Lower lobe of right lung (tissue), 2 donors: ENCODE measurements at regions not wholly inside any gene's neighbourhood (a gene's known extent, or its start where the extent isn't known, plus 50 kb on each side); places are given as distances from the start of the nearest gene placed in this dataset.
A peak's percentile ranks its signal among the peaks of the same experiment; 100 is the strongest.

Source experiments
- ATAC-seq, 2 donors: fragments of 200-7000 bp; cut with Tn5 transposase; one replicate each; pipeline ENCODE4 v1.9.1; 2020 to 2022; ENCODE audit warnings: mild to moderate bottlenecking in 2 of 2, moderate library complexity in 2 of 2
- DNase-seq: peaks from one replicate; pipeline ENCODE4 v3.0.0-alpha.2; 2020
- H3K27ac ChIP-seq: fragments of 200-600 bp; one replicate; pipeline ENCODE4 v1.8.0; 2022
- H3K27me3 ChIP-seq: fragments of 200-600 bp; one replicate; pipeline ENCODE4 v1.8.0; 2022; ENCODE audit warnings: low read depth
- H3K36me3 ChIP-seq: fragments of 200-600 bp; one replicate; pipeline ENCODE4 v1.8.0; 2022; ENCODE audit warnings: mild to moderate bottlenecking
- H3K4me1 ChIP-seq: fragments of 200-600 bp; one replicate; pipeline ENCODE4 v1.8.0; 2022
- H3K4me3 ChIP-seq: fragments of 200-600 bp; one replicate; pipeline ENCODE4 v1.8.0; 2022; ENCODE audit warnings: mild to moderate bottlenecking
- H3K9me3 ChIP-seq: fragments of 200-600 bp; one replicate; pipeline ENCODE4 v1.8.0; 2022
- CTCF ChIP-seq: fragments of 200-600 bp; IDR thresholded peaks from one replicate; pipeline ENCODE4 v1.8.0; 2022; ENCODE audit warnings: antibody characterized with exemption, mild to moderate bottlenecking
- intact Hi-C: fragments of 100-400 bp; cut with DNase I; formaldehyde crosslinking; loops from one replicate; pipeline ENCODE4 v1.11.0; 2022
- donor health status: DM: no; HTN: yes; CAD: no; lungs with severe emphysema.

GRCh38 chr17:33484559-33484958 is 191.5 kb upstream of the ASIC2 start:
- DNase-seq (no peak), ATAC-seq (no peak)
- Histone ChIP-seq H3K36me3 (no peaks in the 10 kb centered on the region), H3K4me1 (no peaks in the 10 kb centered on the region), H3K9me3 (no peaks in the 10 kb centered on the region), H3K4me3 (no peak overlapping the region), H3K27ac (no peak overlapping the region), H3K27me3 (no peaks in the 10 kb centered on the region)
- intact Hi-C loops = no loop called here
- no peak for TF ChIP-seq CTCF

- no peaks in the 10 kb centered on the region for H3K9me3 ChIP-seq
- intact Hi-C loops = no loop called here
- no peaks in the 10 kb centered on the region for H3K4me1 ChIP-seq
- ATAC-seq = peak; percentile 31 to 69
- TF ChIP-seq CTCF = no peak
- no peak for DNase-seq
- H3K27me3 ChIP-seq = no peaks in the 10 kb centered on the region
- H3K4me3 ChIP-seq = no peak overlapping the region
- no peaks in the 10 kb centered on the region for H3K36me3 ChIP-seq
- H3K27ac ChIP-seq = no peak overlapping the region
Observed at GRCh38 chr17:33486135-33486885, 193.2 kb upstream of the ASIC2 start.

- Histone ChIP-seq H3K4me1 (no peaks in the 10 kb centered on the region), H3K27ac (no peak overlapping the region), H3K36me3 (no peaks in the 10 kb centered on the region), H3K27me3 (no peaks in the 10 kb centered on the region), H3K4me3 (no peak overlapping the region), H3K9me3 (no peaks in the 10 kb centered on the region)
- intact Hi-C loops = no loop called here
- DNase-seq (no peak), ATAC-seq (no peak)
- no peak for TF ChIP-seq CTCF
Observed at GRCh38 chr17:33487187-33487879, 194.2 kb upstream of the ASIC2 start.

- no peaks in the 10 kb centered on the region for H3K9me3 ChIP-seq
- H3K4me3 ChIP-seq = no peak overlapping the region
- no peak for ATAC-seq
- no peaks in the 10 kb centered on the region for H3K4me1 ChIP-seq
- no peak overlapping the region for H3K27ac ChIP-seq
- TF ChIP-seq CTCF = no peak
- no peak for DNase-seq
- no peaks in the 10 kb centered on the region for H3K27me3 ChIP-seq
- H3K36me3 ChIP-seq = no peaks in the 10 kb centered on the region
- intact Hi-C loops = no loop called here
Observed at GRCh38 chr17:33491871-33492481, 198.9 kb upstream of the ASIC2 start.

- Histone ChIP-seq H3K27ac (no peak overlapping the region), H3K9me3 (no peaks in the 10 kb centered on the region), H3K36me3 (no peaks in the 10 kb centered on the region), H3K27me3 (no peaks in the 10 kb centered on the region), H3K4me1 (no peaks in the 10 kb centered on the region), H3K4me3 (no peak overlapping the region)
- no peak for DNase-seq
- intact Hi-C loops = no loop called here
- no peak for TF ChIP-seq CTCF
- peak in 1 of 2 donors; percentile 54 for ATAC-seq
Observed at GRCh38 chr17:33492731-33493265, 199.7 kb upstream of the ASIC2 start.
